ENCODE measurements at regions not wholly inside any gene's neighbourhood (a gene's known extent, or its start where the extent isn't known, plus 50 kb on each side); places are given as distances from the start of the nearest gene placed in this dataset.

DNA sequence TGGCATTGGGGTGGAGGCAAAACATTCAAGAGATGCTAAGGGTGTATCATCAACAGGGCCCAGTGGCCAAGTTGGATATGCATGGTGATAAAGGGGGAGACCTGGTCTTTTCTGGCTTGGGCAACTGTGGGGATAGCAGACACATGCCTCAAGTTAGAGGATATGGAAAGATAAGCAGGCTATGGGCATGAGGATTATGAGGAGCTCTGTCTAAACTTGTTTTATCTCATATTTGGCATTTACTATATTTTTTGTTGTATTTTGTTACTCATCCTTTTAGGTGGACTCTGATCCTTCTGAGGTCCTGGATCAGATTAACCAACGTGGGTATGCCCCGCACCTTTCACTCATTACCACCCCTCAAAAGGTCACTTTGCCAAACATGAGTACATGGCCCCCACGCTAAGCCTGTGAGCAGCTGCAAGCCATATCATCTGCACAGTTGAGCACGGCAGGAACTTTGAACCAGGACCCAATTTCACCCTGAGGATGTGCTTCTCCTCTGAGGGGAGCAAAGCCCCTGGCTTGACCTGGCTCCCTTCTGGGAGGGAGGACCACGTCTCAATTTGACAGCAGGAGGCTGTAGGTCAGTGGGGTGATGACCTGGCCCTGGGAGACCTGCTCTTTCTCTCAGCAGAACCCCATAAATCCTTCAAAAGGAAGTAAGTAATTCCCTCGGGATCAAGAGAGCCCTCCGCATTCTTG lies 71.1 kb upstream of the CD180 start:
- TF ChIP-seq, protein P1, sequence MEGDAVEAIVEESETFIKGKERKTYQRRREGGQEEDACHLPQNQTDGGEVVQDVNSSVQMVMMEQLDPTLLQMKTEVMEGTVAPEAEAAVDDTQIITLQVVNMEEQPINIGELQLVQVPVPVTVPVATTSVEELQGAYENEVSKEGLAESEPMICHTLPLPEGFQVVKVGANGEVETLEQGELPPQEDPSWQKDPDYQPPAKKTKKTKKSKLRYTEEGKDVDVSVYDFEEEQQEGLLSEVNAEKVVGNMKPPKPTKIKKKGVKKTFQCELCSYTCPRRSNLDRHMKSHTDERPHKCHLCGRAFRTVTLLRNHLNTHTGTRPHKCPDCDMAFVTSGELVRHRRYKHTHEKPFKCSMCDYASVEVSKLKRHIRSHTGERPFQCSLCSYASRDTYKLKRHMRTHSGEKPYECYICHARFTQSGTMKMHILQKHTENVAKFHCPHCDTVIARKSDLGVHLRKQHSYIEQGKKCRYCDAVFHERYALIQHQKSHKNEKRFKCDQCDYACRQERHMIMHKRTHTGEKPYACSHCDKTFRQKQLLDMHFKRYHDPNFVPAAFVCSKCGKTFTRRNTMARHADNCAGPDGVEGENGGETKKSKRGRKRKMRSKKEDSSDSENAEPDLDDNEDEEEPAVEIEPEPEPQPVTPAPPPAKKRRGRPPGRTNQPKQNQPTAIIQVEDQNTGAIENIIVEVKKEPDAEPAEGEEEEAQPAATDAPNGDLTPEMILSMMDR (IDR thresholded peaks at IDR 0.05), result no peak
- no peak for TF ChIP-seq EP300 (IDR thresholded peaks at IDR 0.05)
